IMR-90 (cell line): ENCODE measurements at regions not wholly inside any gene's neighbourhood (a gene's known extent, or its start where the extent isn't known, plus 50 kb on each side); places are given as distances from the start of the nearest gene placed in this dataset.

Experiments
- ATAC-seq: fragments of 200-7000 bp; cut with Tn5 transposase; 2 replicates; pipeline ENCODE4 v1.9.1; 2020; ENCODE audit warnings: low read depth, mild to moderate bottlenecking, moderate library complexity
- BruUV-seq: library from RNA; stranded (reverse); fragments of 400-500 nt; replicated peaks from 2 replicates; lab custom pipeline; 2021; lab: Mats Ljungman, UMichigan
- CTCF ChIA-PET: fragments of 300-600 bp; formaldehyde crosslinking; extraction: SDS; loops from one replicate; lab custom pipeline; 2021; ENCODE audit warnings: antibody characterized with exemption; lab: Yijun Ruan, JAX
- POLR2A ChIA-PET: fragments of 300-600 bp; sonication (Branson Sonifier 250); formaldehyde crosslinking; loops from one replicate; lab custom pipeline; 2022; ENCODE audit warnings: antibody characterized with exemption; ENCODE audit not compliant: unreplicated experiment; lab: Charles Lee
- DNase-seq: peaks from one replicate; pipeline ENCODE4 v3.0.0; 2013
- H2AFZ ChIP-seq: replicated peaks from 2 replicates; pipeline ENCODE3; 2013; ENCODE audit warnings: low read length, mild to moderate bottlenecking; ENCODE audit not compliant: poor library complexity
- H2AK5ac ChIP-seq: 2 replicates; pipeline ENCODE4 v1.6.1; 2013; ENCODE audit warnings: low read depth, low read length, inconsistent platforms
- H2AK9ac ChIP-seq: replicated peaks from 2 replicates; pipeline ENCODE3; 2013; ENCODE audit warnings: mild to moderate bottlenecking, low read depth, low read length, moderate library complexity; ENCODE audit not compliant: poor library complexity
- H2BK120ac ChIP-seq: 2 replicates; pipeline ENCODE4 v1.6.1; 2013; ENCODE audit warnings: low read depth, low read length, inconsistent platforms
- H2BK15ac ChIP-seq: 3 replicates; pipeline ENCODE4 v1.6.1; 2013; ENCODE audit warnings: low read depth, low read length, inconsistent platforms
- H2BK20ac ChIP-seq: 2 replicates; pipeline ENCODE4 v1.6.1; 2013; ENCODE audit warnings: low read depth, mild to moderate bottlenecking, inconsistent platforms, low read length, moderate library complexity
- H2BK5ac ChIP-seq: 2 replicates; pipeline ENCODE4 v1.6.1; 2013; ENCODE audit warnings: mild to moderate bottlenecking, low read depth, low read length, inconsistent platforms; ENCODE audit not compliant: poor library complexity, severe bottlenecking
- H3K14ac ChIP-seq: replicated peaks from 2 replicates; pipeline ENCODE4 v1.6.1; 2013; ENCODE audit warnings: low read depth, low read length, inconsistent platforms
- H3K18ac ChIP-seq: 2 replicates; pipeline ENCODE4 v1.6.1; 2013; ENCODE audit warnings: low read depth, low read length, control low read depth
- H3K23ac ChIP-seq: 2 replicates; pipeline ENCODE4 v1.6.1; 2013; ENCODE audit warnings: low read depth, low read length, inconsistent platforms
- H3K27ac ChIP-seq: 2 replicates; pipeline ENCODE4 v1.5.1; 2013; ENCODE audit warnings: mild to moderate bottlenecking, control low read depth, low read length; ENCODE audit not compliant: insufficient read depth
- H3K27me3 ChIP-seq: 2 replicates; pipeline ENCODE4 v1.6.1; 2013; ENCODE audit warnings: low read length; ENCODE audit not compliant: control insufficient read depth, insufficient read depth
- H3K36me3 ChIP-seq: 2 replicates; pipeline ENCODE4 v1.6.1; 2013; ENCODE audit warnings: low read length, mixed read lengths; ENCODE audit not compliant: control insufficient read depth, insufficient read depth
- H3K4ac ChIP-seq: 2 replicates; pipeline ENCODE4 v1.6.1; 2013; ENCODE audit warnings: low read depth, low read length, inconsistent platforms
- H3K4me1 ChIP-seq: 2 replicates; pipeline ENCODE4 v1.6.1; 2013; ENCODE audit warnings: low read length, mixed read lengths; ENCODE audit not compliant: control insufficient read depth, insufficient read depth
- H3K4me2 ChIP-seq: 2 replicates; pipeline ENCODE4 v1.6.1; 2013; ENCODE audit warnings: low read depth, mild to moderate bottlenecking, control low read depth, low read length, moderate library complexity
- H3K4me3 ChIP-seq: 2 replicates; pipeline ENCODE4 v1.5.1; 2013; ENCODE audit warnings: low read depth, mild to moderate bottlenecking, control low read depth, low read length, moderate library complexity; ENCODE audit not compliant: insufficient read depth
- H3K56ac ChIP-seq: 2 replicates; pipeline ENCODE4 v1.6.1; 2013; ENCODE audit warnings: low read length, inconsistent platforms; ENCODE audit not compliant: insufficient read depth; ENCODE audit errors: extremely low read depth
- H3K79me1 ChIP-seq, 2 experiments: 2 replicates each; pipeline ENCODE4 v1.6.1; 2013; ENCODE audit warnings: low read length in 2 of 2, inconsistent platforms in 1 of 2, low read depth in 1 of 2
- H3K9ac ChIP-seq: 2 replicates; pipeline ENCODE4 v1.6.1; 2013; ENCODE audit warnings: low read depth, low read length, control low read depth
- H3K9me1 ChIP-seq: 2 replicates; pipeline ENCODE4 v1.6.1; 2013; ENCODE audit warnings: low read length, inconsistent platforms; ENCODE audit not compliant: insufficient read depth
- H3K9me3 ChIP-seq: 2 replicates; pipeline ENCODE4 v1.6.1; 2013; ENCODE audit warnings: low read length; ENCODE audit not compliant: control insufficient read depth, insufficient read depth
- H4K20me1 ChIP-seq: 2 replicates; pipeline ENCODE4 v1.6.1; 2013; ENCODE audit warnings: low read length, inconsistent platforms; ENCODE audit not compliant: insufficient read depth
- H4K5ac ChIP-seq: 2 replicates; pipeline ENCODE4 v1.6.1; 2013; ENCODE audit warnings: mild to moderate bottlenecking, low read depth, low read length, control low read depth
- H4K8ac ChIP-seq, 2 experiments: 2 replicates each; pipeline ENCODE4 v1.6.1; 2013; ENCODE audit warnings: low read depth in 2 of 2, low read length in 2 of 2, control low read depth in 1 of 2, inconsistent platforms in 1 of 2
- H4K91ac ChIP-seq: 2 replicates; pipeline ENCODE4 v1.6.1; 2013; ENCODE audit warnings: low read depth, low read length, inconsistent platforms; ENCODE audit not compliant: insufficient read depth
- BHLHE40 ChIP-seq: fragments of 150-350 bp; IDR thresholded peaks from 2 replicates; pipeline ENCODE4 v1.6.1; 2016; ENCODE audit warnings: mild to moderate bottlenecking, low read depth, low read length
- CEBPB ChIP-seq: IDR thresholded peaks from 2 replicates; pipeline ENCODE4 v1.6.1; 2012; ENCODE audit warnings: low read depth, low read length, improper control_type of control experiment
- CHD1 ChIP-seq: IDR thresholded peaks from 2 replicates; pipeline ENCODE4 v1.6.1; 2012; ENCODE audit warnings: low read depth, low read length, improper control_type of control experiment
- FOS ChIP-seq: fragments of 150-350 bp; IDR thresholded peaks from 2 replicates; pipeline ENCODE4 v1.6.1; 2016; ENCODE audit warnings: low read depth, low read length
- MAFK ChIP-seq: IDR thresholded peaks from 2 replicates; pipeline ENCODE4 v1.6.1; 2012; ENCODE audit warnings: low read depth, low read length, improper control_type of control experiment
- MAZ ChIP-seq: IDR thresholded peaks from 2 replicates; pipeline ENCODE4 v1.6.1; 2012; ENCODE audit warnings: low read depth, mild to moderate bottlenecking, low read length, improper control_type of control experiment, moderate library complexity, borderline replicate concordance
- MXI1 ChIP-seq: IDR thresholded peaks from 2 replicates; pipeline ENCODE4 v1.6.1; 2012; ENCODE audit warnings: low read depth, mild to moderate bottlenecking, low read length, moderate library complexity, borderline replicate concordance
- NFE2L2 ChIP-seq: fragments of 150-350 bp; IDR thresholded peaks from 2 replicates; pipeline ENCODE4 v1.6.1; 2016; ENCODE audit warnings: low read depth, mild to moderate bottlenecking, low read length
- POLR2A ChIP-seq: IDR thresholded peaks from 2 replicates; pipeline ENCODE4 v1.6.1; 2012; ENCODE audit warnings: mild to moderate bottlenecking, low read depth, low read length
- RAD21 ChIP-seq: IDR thresholded peaks from 2 replicates; pipeline ENCODE4 v1.6.1; 2012; ENCODE audit warnings: low read length, improper control_type of control experiment
- RCOR1 ChIP-seq: IDR thresholded peaks from 2 replicates; pipeline ENCODE4 v1.6.1; 2012; ENCODE audit warnings: mild to moderate bottlenecking, low read length, improper control_type of control experiment; ENCODE audit not compliant: insufficient replicate concordance
- RFX5 ChIP-seq: IDR thresholded peaks from 2 replicates; pipeline ENCODE4 v1.8.0; 2012; ENCODE audit warnings: low read depth, mild to moderate bottlenecking, low read length, moderate library complexity
- SMC3 ChIP-seq: fragments of 150-350 bp; IDR thresholded peaks from 2 replicates; pipeline ENCODE4 v1.6.1; 2016; ENCODE audit warnings: low read depth, mild to moderate bottlenecking, antibody characterized with exemption, low read length, moderate library complexity
- WGBS, 2 experiments: methylation state at CpG; one replicate each; pipeline versions ENCODE4 v1.1.5 to v1.1.7; 2013; ENCODE audit warnings: missing lambda C conversion rate in 2 of 2; ENCODE audit not compliant: insufficient read length in 1 of 2; ENCODE audit errors: extremely low coverage in 2 of 2; 5-methylcytosine and 5-hydroxymethylcytosine counted together
- dilution Hi-C: fragments of 300-500 bp; cut with HindIII; formaldehyde crosslinking; loops from one replicate; pipeline ENCODE4 v1.14.3; 2018; ENCODE audit warnings: low sequenced_read_pairs; ENCODE audit not compliant: unreplicated experiment
- in situ Hi-C: fragments of 300-500 bp; cut with MboI; formaldehyde crosslinking; loops from 3 replicates; pipeline ENCODE4 v1.14.3; 2019; ENCODE audit warnings: low sequenced_read_pairs, inconsistent platforms, mixed read lengths
- intact Hi-C: fragments of 100-400 bp; cut with micrococcal nuclease; formaldehyde crosslinking; loops from 2 replicates; pipeline ENCODE4 v1.10.0; 2022
- TF ChIP-seq, protein P1 (sequence below): conservative IDR thresholded peaks from 2 replicates; pipeline ENCODE4 v1.5.1; 2012; ENCODE audit warnings: mild to moderate bottlenecking, low read depth, low read length, improper control_type of control experiment
- TF ChIP-seq, protein P2 (sequence below): fragments of 150-350 bp; IDR thresholded peaks from 2 replicates; pipeline ENCODE4 v1.6.1; 2016; ENCODE audit warnings: low read depth, mild to moderate bottlenecking, low read length, moderate library complexity, borderline replicate concordance
- TF ChIP-seq, protein P3 (sequence below): fragments of 150-350 bp; IDR thresholded peaks from 2 replicates; pipeline ENCODE4 v1.6.1; 2017; ENCODE audit warnings: mild to moderate bottlenecking, antibody characterized with exemption, low read length, low read depth

DNA sequence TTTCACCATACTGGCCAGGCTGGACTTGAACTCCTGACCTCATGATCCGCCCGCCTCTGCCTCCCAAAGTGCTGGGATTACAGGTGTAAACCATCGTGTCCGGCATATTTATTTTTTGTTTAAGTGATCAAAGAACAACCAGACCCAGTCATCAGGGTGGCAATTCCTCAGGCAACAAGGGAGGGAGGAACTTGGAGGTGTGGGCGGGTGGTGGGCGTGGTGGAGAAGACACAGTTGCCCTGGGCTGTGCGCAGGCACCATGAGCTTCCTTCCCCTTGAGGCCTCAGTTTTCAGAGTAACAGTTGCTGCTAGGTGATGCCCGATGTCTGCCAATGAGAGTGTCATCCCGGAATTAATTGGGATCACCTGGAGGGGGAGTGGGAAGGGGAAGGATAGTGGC is 191.7 kb downstream of the ALG10 start:
- no TSS peak for BruUV-seq
- H3K56ac ChIP-seq, result no peak overlapping the region
- H2BK15ac ChIP-seq, result no peak overlapping the region
- no peak overlapping the region for H4K5ac ChIP-seq
- H3K27me3 ChIP-seq, result no peaks in the 10 kb centered on the region
- no peak overlapping the region for H2BK5ac ChIP-seq
- H2AK5ac ChIP-seq, result no peak overlapping the region
- intact Hi-C loops (no loop called here), in situ Hi-C loops (no loop called here), dilution Hi-C loops (no loop called here)
- H2BK120ac ChIP-seq, result no peak overlapping the region
- H4K91ac ChIP-seq, result no peak overlapping the region
- 71% methylated on average over 4 of the region's 9 CpGs; no CpG with 5 or more reads in 1 of the 2 experiments for WGBS, 2 experiments
- CTCF ChIA-PET, result no interaction called here
- H2AK9ac ChIP-seq, result no peak overlapping the region
- no peak overlapping the region for H3K14ac ChIP-seq
- DNase-seq (no peak), ATAC-seq (no peak)
- no peaks in the 10 kb centered on the region for H3K79me1 ChIP-seq
- TF ChIP-seq MXI1 (no peak), MAZ (no peak), RAD21 (no peak), FOS (no peak), RCOR1 (no peak), CEBPB (no peak), BHLHE40 (no peak), POLR2A (no peak), RFX5 (no peak), MAFK (no peak), NFE2L2 (no peak), CHD1 (no peak), SMC3 (no peak)
- TF ChIP-seq, protein P1, sequence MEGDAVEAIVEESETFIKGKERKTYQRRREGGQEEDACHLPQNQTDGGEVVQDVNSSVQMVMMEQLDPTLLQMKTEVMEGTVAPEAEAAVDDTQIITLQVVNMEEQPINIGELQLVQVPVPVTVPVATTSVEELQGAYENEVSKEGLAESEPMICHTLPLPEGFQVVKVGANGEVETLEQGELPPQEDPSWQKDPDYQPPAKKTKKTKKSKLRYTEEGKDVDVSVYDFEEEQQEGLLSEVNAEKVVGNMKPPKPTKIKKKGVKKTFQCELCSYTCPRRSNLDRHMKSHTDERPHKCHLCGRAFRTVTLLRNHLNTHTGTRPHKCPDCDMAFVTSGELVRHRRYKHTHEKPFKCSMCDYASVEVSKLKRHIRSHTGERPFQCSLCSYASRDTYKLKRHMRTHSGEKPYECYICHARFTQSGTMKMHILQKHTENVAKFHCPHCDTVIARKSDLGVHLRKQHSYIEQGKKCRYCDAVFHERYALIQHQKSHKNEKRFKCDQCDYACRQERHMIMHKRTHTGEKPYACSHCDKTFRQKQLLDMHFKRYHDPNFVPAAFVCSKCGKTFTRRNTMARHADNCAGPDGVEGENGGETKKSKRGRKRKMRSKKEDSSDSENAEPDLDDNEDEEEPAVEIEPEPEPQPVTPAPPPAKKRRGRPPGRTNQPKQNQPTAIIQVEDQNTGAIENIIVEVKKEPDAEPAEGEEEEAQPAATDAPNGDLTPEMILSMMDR, result no peak
- TF ChIP-seq, protein P2, sequence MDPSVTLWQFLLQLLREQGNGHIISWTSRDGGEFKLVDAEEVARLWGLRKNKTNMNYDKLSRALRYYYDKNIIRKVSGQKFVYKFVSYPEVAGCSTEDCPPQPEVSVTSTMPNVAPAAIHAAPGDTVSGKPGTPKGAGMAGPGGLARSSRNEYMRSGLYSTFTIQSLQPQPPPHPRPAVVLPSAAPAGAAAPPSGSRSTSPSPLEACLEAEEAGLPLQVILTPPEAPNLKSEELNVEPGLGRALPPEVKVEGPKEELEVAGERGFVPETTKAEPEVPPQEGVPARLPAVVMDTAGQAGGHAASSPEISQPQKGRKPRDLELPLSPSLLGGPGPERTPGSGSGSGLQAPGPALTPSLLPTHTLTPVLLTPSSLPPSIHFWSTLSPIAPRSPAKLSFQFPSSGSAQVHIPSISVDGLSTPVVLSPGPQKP, result no peak
- TF ChIP-seq, protein P3, sequence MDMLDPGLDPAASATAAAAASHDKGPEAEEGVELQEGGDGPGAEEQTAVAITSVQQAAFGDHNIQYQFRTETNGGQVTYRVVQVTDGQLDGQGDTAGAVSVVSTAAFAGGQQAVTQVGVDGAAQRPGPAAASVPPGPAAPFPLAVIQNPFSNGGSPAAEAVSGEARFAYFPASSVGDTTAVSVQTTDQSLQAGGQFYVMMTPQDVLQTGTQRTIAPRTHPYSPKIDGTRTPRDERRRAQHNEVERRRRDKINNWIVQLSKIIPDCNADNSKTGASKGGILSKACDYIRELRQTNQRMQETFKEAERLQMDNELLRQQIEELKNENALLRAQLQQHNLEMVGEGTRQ, result no peak
- no peak overlapping the region for H3K9ac ChIP-seq
- POLR2A ChIA-PET, result no interaction called here
- H3K36me3 ChIP-seq, result no peaks in the 10 kb centered on the region
- no peaks in the 10 kb centered on the region for H3K9me1 ChIP-seq
- no peak overlapping the region for H3K4me3 ChIP-seq
- H4K20me1 ChIP-seq, result no peaks in the 10 kb centered on the region
- H3K9me3 ChIP-seq, result peaks cover 34% of the 10 kb centered on the region
- H3K4me1 ChIP-seq, result no peaks in the 10 kb centered on the region
- no peak overlapping the region for H4K8ac ChIP-seq
- no peak overlapping the region for H3K23ac ChIP-seq
- H2BK20ac ChIP-seq, result no peak overlapping the region
- H3K4me2 ChIP-seq, result no peak overlapping the region
- no peak overlapping the region for H2AFZ ChIP-seq
- no peak overlapping the region for H3K4ac ChIP-seq
- no peak overlapping the region for H3K27ac ChIP-seq
- H3K18ac ChIP-seq, result no peak overlapping the region
